SK-N-SH (cell line): ENCODE measurements at regions not wholly inside any gene's neighbourhood (a gene's known extent, or its start where the extent isn't known, plus 50 kb on each side); places are given as distances from the start of the nearest gene placed in this dataset.

Source experiments
- GABPA ChIP-seq: IDR thresholded peaks from 2 replicates; pipeline ENCODE4 v1.4.0; 2012; ENCODE audit warnings: low read depth, mild to moderate bottlenecking
- GATA2 ChIP-seq: sonication (generic); formaldehyde crosslinking; IDR thresholded peaks from 2 replicates; pipeline ENCODE4 v1.5.0; 2020; ENCODE audit warnings: mild to moderate bottlenecking, missing genetic modification reagents
- RFX5 ChIP-seq: IDR thresholded peaks from 2 replicates; pipeline ENCODE4 v1.6.1; 2012; ENCODE audit warnings: mild to moderate bottlenecking, improper control_type of control experiment, low read length
- SMC3 ChIP-seq: IDR thresholded peaks from 2 replicates; pipeline ENCODE4 v1.6.1; 2012; ENCODE audit warnings: low read depth, low read length, improper control_type of control experiment
- TF ChIP-seq, protein P1 (sequence below): fragments of 200-600 bp; sonication (generic); IDR thresholded peaks from 2 replicates; pipeline ENCODE4 v1.6.1; 2017; ENCODE audit warnings: antibody characterized with exemption, mild to moderate bottlenecking, moderate library complexity

DNA sequence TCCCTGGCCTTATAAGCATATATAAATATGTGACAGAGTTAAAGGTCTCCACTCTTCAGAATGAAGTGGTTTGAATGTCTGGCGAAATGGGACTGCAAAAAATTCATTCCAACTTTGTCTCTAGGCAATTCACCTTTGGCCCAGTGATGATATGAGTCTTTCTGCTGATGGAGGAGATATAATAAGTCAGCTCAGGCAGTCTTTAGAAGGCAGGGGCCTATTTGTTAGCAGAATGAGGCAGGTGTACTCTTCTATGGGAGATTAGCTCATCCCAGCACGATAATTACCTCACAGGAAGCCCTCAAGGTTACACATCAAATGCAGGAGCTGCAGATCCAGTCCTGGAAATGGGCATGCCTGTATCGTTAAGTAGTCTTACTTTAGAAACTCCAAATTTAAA lies 300.5 kb downstream of the NR2F1-AS1 start:
- TF ChIP-seq, protein P1, sequence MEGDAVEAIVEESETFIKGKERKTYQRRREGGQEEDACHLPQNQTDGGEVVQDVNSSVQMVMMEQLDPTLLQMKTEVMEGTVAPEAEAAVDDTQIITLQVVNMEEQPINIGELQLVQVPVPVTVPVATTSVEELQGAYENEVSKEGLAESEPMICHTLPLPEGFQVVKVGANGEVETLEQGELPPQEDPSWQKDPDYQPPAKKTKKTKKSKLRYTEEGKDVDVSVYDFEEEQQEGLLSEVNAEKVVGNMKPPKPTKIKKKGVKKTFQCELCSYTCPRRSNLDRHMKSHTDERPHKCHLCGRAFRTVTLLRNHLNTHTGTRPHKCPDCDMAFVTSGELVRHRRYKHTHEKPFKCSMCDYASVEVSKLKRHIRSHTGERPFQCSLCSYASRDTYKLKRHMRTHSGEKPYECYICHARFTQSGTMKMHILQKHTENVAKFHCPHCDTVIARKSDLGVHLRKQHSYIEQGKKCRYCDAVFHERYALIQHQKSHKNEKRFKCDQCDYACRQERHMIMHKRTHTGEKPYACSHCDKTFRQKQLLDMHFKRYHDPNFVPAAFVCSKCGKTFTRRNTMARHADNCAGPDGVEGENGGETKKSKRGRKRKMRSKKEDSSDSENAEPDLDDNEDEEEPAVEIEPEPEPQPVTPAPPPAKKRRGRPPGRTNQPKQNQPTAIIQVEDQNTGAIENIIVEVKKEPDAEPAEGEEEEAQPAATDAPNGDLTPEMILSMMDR: no peak
- TF ChIP-seq GATA2 (peak; percentile 79), GABPA (no peak), RFX5 (no peak), SMC3 (no peak)
